ENCODE measurements at regions not wholly inside any gene's neighbourhood (a gene's known extent, or its start where the extent isn't known, plus 50 kb on each side); places are given as distances from the start of the nearest gene placed in this dataset.

DNA sequence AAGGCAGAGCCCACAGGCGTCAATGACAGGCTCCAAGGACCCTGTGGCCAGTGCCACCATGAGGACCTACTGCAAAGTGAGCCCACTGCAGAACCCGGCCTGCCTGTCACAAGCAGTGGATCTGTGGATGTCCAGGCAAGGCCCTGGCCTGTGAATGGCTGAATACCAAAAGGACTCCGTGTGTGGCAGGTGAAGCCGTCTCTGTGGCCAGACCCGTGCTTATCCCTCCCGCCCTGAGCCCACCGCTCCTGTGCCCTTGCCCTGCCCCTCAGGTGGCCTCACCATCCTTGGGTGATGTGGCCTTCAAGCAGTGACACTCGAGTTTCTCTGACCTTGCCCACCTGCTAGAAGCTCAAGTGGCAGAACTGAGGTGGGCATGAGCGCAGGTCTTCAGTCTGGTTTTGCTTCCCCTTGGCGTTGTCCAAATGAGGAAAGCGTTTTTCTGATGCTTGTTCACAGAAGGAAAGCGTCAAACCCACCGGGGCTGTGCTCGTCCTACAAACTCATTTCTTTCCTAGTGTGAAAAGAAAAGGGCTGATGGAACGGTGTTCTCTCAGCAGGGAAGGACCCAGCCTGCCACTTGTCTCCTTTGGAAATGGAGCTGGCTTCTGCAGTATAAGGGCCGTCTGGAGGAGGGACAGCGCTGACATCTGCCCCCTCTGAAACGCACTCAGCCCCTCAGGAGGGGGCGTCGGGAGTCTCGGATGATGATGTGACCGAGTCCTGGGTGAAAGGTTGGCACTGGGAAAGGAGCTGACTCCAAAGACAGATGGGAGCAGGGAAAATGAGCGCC lies 377.7 kb upstream of the IRX4 start:
- no peak for DNase-seq

DNA sequence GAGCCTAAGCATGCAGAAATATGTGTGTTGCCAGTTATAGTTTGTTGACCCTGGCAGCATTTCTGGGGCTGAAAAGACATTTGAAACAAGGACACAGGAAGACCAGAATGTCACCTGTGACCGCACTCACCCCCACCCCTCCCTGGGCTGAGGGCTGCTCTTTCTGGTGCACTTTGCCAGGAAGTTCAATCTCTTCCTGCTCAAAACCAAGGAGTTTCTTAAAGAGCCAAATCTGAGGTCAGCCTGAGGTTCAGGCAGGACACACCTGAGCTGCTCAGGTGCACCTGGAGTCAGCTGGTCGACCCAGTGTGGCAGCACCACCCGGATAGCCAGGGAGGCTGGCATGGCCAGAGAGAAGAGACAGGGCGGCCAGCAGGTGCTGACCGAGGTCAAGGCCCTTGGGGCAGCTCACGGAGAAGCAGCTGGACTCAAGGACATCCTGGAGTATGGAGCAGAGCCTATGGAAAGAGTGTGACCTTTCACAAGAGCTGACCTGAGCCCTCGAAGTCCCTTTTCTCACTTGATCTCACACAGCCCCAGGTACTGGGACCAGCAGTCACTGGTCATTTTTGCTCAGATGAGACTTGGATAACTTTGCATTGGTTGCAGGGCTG lies 376.9 kb upstream of the IRX4 start:
- DNase-seq = no peak

DNA sequence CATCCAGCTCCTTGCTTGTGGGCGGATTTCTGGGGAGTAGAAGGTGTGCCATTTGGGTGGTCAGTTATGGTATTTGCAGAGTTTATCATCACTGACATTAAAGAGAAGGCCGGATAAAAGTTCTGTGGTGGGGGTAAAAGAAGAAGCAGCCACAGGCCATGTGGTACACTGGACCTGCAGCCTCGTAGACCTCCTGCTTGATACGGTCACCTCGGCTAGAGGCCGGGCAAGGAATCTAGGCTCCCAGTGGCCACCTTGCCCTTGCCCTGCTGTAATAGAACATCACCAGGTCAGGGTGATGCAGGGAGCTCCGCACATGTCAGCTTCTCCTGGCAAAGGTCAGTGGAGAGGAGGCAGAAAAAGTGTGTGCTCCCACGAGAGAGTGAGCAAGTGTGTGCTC lies 376.1 kb upstream of the IRX4 start:
- DNase-seq = no peak

DNA sequence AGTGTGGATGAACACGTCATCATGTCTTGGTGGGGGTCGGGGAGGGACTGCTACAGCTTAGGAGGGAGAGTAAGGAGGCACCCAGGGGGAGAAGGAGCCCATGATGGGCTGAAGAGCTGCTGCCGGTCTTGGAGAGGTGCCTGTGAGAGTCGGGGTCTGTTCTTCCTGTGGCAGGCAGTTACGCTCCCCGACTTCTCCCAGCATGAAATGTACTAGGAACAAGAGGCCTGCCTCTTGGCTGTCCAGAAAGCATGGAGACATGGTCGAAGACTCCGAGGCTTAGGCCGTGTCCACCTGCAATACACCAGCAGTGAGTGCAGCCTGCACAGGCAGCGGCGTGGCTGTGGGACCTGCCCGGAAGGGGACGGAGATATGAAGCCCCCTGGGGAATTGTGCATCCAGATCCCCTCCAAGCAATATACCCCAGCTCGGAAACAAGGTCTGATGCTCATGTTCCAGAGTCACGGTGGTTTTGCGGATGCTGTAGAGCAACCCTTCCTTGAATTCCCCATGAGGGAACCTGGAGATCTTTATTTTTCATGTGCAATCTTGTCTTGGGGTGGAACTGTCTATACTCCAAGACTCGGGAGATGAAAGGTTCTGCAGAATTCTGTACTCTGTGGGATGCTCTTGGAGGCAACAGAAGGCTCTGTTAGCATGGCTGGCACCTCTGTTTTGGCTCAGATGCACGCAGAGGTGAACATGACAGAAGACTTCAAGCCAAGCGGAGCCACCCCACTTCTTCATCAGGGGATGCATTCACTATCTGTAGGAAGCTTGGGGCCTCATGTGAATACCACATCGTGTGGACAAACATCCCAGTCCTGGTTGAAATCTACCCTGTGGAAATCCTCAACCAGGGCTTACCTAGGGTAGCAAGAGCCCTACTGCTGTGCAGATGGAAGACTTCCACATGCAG lies 374.9 kb upstream of the IRX4 start:
- DNase-seq = no peak

DNA sequence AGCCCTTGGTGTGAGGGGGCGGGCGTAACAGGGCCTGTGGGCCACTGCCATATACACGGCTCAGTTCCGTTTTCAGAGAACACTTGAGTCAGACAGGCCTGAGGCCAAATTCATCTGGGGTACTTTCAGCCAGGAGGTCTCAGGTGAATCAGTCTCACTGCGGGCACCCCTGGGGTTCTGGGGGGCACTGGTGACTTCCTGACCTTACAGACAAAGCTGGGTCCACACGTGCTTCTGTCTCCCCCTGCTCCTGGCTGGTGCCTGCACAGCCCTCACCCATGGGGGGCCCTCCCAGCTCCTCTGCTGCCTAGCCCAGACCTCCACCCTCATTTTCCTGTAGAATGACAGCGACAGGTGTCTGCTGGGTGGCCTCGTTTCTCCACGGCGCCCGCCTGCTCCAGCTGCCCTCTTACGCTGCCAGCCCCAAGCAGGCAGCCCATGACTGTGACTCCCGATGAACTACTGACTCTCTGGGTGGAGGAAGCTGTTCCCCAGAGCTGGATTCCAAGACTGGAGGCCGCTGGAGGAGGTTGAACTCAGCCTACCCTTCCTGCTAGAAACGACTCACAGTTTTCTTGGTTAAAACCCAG lies 374.1 kb upstream of the IRX4 start:
- DNase-seq = no peak

DNA sequence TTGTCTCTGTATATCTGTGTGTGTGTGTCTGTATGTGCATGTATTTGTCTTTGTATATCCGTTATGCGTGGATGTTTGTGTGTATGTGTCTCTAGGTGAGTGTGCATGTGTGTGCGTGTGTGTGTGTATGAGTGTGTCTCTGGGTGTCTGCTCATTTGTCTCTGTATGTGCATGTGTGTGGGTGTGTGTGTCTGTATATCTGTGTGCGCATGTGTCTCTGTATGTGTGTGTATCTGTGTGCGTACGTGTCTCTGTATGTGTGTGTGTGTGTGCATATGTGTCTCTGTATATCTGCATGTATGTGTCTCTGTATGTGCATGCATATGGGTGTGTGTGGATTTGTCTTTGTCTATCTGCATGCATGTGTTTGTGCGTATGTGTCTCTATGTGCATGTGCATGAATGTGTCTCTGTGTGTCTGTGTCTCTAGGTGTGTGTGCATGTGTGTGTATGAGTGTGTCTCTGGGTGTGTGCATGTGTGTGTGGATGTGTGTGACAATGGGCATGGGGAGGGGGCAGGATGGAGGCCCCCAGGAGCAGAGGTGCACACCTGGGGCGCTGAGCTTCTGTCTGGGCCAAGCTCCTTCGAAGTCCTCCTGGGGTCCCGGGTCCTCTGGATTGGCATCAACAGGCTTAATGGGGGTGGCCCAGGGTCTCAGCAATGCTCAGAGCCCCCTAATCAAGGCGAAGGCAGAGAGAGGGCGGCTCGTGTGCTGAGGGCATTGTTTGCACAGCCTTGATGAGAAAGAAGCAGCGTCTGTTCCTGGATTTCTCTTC lies 373.4 kb upstream of the IRX4 start:
- DNase-seq = no peak

DNA sequence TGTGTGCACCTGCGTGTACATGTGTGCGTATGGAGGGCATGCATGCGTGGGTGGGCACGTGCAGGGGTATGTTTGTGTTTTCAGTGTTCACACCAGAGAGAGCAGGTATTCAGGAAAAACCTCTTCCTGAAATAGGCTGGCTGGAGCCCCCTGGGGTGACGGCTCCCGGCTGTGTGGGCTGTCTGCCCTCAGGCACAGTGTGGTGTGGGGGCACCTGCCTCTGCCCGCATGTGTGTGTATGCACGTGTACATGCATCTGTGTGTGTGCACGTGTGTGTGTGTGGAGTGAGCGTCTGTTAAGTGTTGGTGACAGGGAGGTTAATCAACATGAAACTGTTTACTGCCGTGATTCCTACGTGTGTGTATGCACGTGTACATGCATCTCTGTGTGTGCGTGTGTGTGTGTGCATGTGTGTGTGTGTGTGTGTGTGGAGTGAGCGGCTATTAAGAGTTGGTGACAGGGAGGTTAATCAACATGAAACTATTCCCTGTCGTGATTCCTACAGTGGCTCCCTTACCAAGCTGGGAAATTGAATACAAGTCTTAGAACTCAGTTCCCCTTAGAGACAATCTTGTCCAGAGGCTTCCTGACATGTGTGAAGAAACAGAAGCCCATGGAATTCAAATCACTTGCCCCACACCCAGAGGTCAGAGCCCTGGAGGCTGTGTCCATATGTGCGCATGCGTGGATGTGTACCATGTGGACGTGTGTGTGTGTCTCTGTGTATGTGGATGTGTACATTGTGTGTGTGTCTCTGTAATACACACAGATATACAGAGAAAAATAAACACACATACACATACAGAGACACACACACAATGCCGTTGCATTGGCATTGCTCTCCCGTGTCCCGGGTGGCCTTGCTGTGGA lies 372.4 kb upstream of the IRX4 start:
- DNase-seq = no peak

DNA sequence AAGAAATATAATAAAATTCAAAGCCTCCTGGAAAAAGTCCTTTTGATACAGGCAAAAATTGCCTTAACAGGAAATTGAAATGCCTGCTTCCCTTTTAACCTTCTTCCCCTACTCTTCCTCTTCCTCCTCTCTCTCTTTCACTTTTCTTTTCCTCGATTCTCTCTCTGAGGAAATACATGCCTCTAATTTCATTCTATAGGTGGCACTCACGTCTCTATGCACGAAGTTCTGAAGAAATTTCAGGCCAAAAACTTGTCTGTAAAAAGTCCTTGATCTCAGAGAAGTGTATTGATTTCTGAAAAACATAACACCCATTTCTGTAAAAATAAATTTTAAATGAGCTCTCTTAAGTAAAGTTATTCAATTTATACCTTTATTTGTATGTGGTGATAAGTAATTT lies 371.7 kb upstream of the IRX4 start:
- DNase-seq = no peak

DNA sequence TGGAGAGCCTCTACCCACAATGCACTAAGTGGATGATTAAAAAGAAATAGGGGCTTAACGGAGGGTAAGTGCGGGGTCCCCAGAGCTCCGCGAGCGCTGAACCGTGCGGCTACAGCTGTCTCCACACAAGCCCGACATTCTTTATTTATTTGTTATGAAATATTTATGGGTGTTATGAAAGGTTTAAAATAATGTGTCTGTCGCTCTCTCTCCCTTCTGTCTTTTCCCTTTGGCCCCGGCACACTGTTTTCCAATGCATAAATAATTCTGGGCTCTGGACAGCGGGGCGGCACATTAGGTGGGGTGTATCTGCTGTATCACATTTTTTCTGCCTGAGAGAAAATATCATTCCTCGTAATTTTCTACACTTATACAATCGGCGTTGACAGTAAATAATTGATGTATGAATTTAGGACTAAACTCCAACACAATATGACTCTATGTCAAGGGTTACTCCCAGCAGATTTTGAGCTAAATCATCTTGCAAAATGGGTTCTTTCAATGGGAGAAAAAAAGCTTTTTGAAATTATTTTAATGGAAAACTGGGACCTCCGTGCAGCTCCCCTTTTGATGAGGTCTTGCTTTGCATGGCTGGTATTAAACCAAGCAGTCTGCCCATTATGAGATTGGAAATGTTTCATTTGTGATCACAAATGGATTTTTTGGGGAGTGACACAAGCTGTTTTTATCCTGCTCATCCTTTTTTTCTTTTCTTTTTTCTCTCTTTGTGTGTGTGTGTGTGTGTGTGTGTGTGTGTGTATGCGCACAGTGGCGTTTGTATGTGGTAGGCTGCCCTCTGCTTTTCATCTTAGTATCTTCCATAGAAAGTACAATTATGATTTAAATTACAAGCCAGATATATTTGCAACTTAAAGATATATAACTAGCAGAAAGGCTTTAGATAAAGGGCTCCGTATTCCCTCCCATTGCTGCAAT lies 370.6 kb upstream of the IRX4 start:
- DNase-seq = no peak

DNA sequence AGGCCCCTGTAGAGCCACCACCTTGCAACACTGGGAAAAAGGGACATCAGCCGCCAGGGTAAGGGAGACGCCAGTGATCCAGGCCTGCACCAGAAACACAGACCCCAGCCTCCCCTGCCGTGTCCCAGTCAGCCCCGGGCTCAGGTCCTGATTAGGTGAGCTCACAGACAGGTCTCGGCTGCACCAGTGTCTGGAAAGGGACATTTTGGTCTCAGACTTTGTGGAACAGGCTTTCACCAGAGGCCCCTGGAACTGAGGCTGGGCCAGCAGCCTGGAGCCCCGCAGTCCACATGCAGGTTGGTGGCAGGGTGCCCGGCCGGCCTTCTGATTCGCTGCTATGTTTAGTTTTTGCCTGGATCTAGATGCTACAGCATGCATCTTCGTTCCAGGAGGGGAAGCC lies 369.0 kb upstream of the IRX4 start:
- DNase-seq = no peak

DNA sequence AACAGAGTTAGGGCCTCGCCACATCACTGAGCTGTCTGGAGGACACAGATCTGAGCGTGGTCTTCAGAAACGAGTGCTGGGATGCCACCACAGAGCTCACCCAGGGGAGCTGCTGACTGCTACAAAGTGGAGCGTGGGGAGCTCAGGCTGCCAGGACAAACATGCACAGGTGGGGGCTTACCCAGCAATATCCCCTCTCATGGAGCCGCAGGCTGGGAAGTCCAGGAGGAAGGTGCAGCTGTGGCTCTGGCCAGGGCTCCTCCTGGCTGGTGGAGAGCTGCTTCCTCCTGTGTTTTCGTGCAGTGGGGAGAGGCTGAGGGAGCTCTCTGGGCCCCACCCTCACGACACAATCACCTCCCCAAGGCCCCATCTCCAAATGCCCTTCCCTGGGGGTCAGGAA lies 368.6 kb upstream of the IRX4 start:
- no peak for DNase-seq

DNA sequence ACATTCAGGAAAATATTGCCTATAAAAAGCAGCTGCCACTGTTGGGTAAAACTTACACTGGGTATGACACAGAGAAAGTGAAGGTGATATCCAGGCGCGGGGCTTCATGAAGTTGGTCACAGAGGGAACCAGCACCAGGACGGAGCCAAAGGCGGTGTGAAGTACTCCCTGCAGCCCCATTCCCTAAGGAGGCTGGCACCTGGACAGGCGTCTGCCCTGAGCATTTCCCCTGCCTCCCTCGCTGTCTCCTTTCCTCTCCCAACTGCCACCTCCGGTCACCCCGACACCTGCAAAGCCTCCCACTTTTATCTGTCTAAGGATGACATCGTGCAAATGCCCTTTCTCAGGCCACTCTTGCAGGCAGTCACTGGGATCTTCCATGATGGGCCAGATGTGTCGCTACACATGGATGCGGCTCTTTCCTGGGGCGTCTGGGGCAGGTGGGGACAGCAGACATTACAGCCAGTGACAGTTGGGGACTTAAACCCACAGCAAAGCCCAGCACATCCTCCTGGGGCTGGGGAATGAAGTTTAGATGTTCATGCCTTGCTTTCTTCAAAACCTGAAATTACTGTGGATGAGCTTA lies 367.7 kb upstream of the IRX4 start:
- no peak for DNase-seq

DNA sequence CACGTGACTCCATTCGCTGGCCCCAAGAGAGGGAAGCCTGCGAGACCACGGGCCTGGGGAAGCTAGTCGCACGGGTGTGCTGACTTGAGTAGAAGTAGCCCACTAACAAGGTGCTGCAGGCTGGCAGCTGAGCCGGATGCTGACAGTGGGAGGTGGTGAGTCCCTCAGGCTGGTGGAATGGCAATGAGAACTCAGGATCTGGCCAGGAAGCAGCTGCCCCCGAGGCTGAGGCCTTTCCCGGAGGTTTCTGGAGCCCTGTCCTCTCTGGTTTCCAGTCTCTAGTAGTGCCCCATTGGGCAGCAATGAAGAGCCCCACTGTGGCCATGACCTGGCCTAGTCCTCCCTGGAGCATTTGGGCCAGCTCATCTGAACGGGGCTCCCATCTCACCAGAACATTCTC lies 366.7 kb upstream of the IRX4 start:
- no peak for DNase-seq

DNA sequence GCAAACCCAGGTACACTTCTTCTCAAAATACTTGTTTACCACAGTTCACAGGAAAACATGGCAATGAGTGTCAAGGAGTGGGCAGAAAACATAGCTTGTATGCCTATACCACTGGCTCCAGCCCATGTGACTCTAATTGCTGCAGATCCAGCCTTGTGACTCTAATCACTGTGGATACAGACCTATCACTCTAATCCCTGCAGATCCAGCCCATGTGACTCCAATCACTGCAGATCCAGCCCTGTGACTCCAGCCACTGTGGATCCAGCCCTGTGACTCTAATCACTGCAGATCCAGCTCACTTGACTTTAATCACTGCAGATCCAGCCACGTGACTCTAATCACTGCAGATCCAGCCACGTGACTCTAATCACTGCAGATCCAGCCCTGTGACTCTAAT lies 366.3 kb upstream of the IRX4 start:
- no peak for DNase-seq

DNA sequence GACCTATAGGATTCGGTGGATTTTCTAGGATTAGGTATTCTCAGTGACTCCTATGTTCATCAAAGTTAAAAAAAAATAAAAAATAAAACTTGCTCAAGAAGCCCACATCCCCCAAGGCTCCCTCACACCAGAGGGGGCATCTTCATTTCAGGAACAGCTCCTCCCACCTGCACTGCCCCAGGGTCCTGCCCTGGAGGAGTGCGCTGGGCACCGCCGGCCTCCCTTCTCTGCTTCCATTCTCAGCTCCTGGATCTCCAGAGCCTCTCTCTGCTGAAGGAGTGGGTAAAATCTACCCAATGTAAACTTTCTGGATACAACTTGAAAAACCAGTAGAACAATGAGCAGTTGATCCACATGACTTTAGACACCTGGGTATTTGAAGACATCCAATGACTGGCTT lies 359.8 kb upstream of the IRX4 start:
- DNase-seq = no peak

DNA sequence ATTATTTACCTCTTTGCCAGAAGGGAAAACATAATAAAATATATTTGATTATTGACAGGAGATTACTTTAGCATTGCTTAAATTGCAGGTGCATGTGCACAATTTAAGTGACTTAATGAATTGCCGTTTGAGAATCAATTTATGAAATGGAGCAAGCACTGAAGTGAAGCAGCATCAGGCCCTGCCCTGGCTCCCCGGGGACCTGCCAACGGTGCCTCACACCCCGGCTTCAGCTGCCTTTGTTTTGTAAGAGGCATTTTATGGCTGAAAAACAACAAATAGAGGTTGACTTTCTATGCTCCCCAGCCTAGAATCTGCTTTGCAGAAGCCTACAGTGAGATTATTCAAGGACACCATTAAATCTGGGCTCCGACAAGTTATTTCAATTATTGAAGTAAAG lies 359.1 kb upstream of the IRX4 start:
- no peak for DNase-seq

DNA sequence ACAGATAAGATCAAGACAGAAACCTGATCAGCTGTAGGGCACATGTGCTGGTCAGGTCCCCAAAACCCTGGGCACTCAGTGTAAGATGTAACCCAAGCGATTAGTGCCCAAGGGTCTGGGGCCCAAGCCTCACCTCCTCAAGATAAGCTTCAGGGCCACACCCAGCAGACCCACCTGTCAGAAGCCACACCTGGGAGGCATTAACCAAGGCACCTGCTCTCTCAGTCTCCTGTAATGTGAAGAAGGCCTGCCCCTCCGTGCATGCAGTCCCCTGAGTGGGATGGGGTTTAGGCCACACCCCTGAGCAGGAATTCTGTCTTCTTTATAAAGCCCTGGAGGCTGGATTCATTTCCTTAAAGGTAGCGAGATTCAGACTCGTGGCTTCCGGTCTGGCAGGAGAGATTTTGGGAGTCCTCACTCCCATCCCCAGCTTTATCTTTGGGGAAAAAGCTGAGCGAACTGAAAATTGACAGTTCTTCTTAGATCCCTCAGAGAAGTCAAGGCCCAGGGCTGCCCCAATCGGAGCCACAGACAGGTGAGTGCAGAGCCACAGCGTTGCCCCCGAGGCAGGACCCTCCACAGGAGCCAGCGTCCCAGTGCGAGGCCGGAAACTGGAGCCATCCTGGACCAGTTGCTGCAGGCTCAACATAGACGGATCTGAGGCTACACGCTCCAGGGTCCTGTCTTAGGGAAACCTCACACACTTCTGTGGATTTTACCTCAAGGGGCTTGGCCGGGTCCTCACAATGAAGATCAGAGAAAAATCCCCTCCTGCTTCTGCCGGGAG lies 357.6 kb upstream of the IRX4 start:
- DNase-seq = no peak

DNA sequence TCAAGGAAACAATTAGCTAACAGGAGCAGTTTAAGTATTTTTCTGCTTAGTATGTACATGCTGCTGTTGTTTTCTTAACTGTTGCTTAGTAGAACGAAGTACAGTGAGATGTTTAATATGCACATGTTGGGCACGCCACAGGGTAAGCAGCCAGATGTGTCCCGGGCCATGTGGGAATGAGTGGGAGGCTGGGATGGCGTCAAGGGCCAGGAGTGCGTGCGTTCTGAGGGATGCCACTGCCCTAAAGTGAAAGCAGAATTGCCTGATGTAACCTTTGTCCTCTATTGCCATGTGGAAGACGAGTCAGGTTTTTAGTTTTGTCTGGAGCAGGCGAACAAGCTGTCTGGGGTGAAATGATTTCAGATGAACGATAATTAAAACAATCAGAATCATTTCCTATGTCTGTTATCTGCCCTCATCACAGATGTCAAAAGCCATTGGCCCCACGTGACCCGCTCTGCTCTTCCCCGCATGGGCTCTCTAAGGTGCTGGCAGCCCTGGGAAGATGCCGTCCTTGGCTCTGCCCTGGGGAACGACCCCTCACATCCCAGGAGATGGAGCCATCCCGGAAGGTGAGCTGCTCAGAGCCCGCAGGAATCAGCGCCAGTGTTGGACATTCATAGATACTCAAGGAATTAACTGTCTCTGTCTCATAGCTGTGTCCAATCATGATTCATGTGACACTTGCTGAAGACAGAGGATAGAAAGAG lies 356.6 kb upstream of the IRX4 start:
- DNase-seq = no peak
